T47D (cell line): ENCODE measurements at regions not wholly inside any gene's neighbourhood (a gene's known extent, or its start where the extent isn't known, plus 50 kb on each side); places are given as distances from the start of the nearest gene placed in this dataset.
A peak's percentile ranks its signal among the peaks of the same experiment; 100 is the strongest.
"Not testable (repeated sequence)": the region's sequence is repeated elsewhere in the genome, so short reads cannot be mapped to it uniquely, and the experiment has no call there.

ENCODE experiments used
- DNase-seq, 2 experiments: peaks; one replicate each; pipeline versions ENCODE4 v3.0.0 to v3.0.0-alpha.2; 2011 to 2012; ENCODE audit warnings: low read depth in 1 of 2, low spot score in 1 of 2
- JUND ChIP-seq: IDR thresholded peaks from 2 replicates; pipeline ENCODE4 v1.6.1; 2012; ENCODE audit warnings: low read depth
- in situ Hi-C: cut with HindIII; loops from 2 replicates; pipeline ENCODE4 v1.10.0; 2016; ENCODE audit warnings: low sequenced_read_pairs, low pct_unique_long_range_greater_than_20kb

GRCh38 chr6:28683945-28684538 is 158.4 kb downstream of the GPX5 start:
- in situ Hi-C loops = no loop called here
- peak in 1 of 2 experiments; percentile 65 for DNase-seq

DNA sequence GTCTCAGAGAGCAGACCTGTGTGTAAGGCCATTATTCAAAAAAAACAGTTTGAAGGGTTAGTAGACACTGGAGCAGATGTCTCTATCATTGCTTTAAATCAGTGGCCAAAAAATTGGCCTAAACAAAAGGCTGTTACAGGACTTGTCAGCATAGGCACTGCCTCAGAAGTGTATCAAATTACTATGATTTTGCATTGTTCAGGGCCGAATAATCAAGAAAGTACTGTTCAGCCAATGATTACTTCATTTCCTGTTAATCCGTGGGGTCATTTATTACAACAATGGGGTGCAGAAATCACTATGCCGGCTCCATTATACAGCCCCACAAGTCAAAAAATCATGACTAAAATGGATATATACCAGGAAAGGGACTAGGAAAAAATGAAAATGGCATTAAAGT is 160.3 kb downstream of the GPX5 start:
- in situ Hi-C loops, DNase-seq: not testable (repeated sequence)

More at GRCh38 chr6:28683945-28684538, 158.4 kb downstream of the GPX5 start:
- no peak for TF ChIP-seq JUND

GRCh38 chr6:28686446-28687027 is 160.9 kb downstream of the GPX5 start:
- peak in 1 of 2 experiments; percentile 77 for DNase-seq
- in situ Hi-C loops = not testable (repeated sequence)

DNA sequence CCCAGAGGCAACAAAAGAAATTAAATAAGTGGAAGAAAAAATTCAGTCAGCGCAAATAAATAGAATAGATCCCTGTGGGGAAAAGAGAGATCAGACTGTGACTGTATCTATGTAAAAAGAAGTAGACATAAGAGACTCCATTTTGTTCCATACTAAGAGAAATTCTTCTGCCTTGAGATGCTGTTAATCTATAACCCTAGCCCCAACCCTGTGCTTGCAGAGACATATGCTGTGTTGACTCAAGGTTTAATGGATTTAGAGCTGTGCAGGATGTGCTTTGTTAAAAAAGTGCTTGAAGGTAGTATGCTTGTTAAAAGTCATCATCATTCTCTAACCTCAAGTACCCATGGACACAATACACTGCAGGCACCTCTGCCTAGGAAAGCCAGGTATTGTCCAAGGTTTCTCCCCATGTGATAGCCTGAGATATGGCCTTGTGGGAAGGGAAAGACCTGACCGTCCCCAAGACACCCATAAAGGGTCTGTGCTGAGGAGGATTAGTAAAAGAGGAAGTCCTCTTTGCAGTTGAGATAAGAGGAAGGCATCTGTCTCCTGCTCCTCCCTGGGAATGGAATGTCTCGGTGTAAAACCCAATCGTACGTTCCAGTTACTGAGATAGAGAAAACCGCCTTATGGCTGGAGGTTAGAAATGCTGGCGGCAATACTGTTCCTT is 161.8 kb downstream of the GPX5 start:
- in situ Hi-C loops, DNase-seq: not testable (repeated sequence)

DNA sequence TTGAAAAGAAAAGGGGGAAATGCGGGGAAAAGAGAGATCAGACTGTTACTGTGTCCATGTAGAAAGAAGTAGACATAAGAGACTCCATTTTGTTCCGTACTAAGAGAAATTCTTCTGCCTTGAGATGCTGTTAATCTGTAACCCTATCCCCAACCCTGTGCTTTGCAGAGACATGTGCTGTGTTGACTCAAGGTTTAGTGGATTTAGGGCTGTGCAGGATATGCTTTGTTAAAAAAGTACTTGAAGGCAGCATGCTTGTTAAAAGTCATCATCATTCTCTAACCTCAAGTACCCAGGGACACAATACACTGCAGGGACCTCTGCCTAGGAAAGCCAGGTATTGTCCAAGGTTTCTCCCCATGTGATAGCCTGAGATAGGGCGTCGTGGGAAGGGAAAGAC is 166.3 kb downstream of the GPX5 start:
- DNase-seq, in situ Hi-C loops: not testable (repeated sequence)

GRCh38 chr6:28693033-28693750 is 167.5 kb downstream of the GPX5 start:
- DNase-seq = no peak
- TF ChIP-seq JUND = no peak
- in situ Hi-C loops = no loop called here

DNA sequence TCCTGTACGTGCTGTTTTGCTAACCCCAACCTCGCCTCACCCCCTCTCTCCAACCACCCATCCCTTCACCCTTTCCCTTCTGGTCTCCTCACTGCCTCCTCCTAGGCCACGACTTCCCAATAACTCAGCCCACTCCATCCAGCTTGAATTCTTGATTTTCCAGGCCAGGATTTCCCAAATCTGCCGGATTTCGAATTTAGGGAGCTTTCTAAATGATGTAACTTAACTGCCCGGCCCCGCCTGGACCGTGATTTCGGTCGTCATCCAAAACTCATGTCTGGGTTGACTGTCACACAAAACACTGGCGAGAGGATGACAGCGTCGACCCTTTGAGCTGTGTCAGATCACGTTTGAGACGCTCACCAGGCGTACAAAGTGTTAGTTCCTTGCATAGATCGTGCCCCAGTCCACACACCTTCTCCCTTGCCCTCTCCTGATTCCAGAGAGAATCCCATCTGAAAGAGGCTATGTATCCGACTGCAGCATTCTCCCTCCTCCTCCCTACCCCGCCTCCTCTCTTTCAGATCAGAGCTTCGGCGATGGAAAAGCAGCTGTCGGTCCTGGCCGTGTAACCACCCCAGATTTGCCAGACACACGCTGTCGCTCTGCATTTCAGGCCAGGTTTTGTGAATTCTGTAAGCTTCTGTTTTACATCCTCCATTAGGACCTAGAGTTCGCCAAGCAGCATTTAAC is 168.2 kb downstream of the GPX5 start:
- no peak for DNase-seq
- TF ChIP-seq JUND = no peak
- in situ Hi-C loops = no loop called here

- no peak for DNase-seq
- no peak for TF ChIP-seq JUND
- in situ Hi-C loops = no loop called here
These were observed 170.0 kb downstream of the GPX5 start for GRCh38 chr6:28695715-28696114.

- DNase-seq = no peak
- no peak for TF ChIP-seq JUND
- in situ Hi-C loops = no loop called here
These were observed 170.5 kb downstream of the GPX5 start for GRCh38 chr6:28696167-28696566.

- no peak for DNase-seq
- no peak for TF ChIP-seq JUND
- in situ Hi-C loops = no loop called here
These were observed 171.0 kb downstream of the GPX5 start for GRCh38 chr6:28696682-28697081.

DNA sequence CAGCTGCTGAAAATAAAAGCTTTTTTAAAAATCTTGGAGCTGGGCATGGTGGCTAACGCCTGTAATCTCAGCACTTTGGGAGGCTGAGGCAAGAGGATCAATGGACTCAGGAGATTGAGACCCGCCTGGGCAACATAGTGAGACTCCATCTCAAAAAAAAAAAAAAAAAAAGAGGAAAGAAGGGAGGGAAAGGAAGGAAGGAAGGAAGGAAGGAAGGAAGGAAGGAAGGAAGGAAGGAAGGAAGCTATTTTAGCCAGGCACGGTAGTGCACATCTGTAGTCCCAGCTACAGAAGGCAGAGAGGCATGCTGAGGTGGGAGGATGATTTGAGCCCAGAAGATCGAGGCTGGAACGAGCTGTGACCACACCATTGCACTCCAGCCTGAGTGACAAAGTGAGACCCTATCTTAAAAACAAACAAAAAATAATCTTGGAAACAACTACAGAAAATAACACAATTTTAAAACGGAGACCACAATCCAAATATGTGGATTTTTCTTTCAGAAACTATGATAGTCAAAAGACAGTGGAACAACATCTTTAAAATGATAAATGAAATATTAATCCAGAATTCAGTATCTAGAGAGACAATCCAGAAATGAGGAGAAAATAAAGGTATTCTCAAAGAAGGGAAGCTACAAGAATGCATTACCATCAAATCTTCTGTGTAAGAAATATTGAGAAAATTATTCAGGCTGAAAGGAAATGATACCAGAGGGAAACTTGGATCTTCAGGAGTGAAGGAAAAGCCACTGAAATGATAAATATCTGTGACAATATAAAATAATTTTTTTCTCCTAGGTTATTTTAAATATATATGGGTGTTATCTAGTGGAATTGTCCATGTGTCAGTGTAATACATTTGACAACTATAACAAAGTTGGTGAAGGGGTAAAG is 182.0 kb downstream of the GPX5 start:
- DNase-seq = no peak
- in situ Hi-C loops = no loop called here
- TF ChIP-seq JUND = no peak
